GM18505 (cell line): ENCODE measurements at regions not wholly inside any gene's neighbourhood (a gene's known extent, or its start where the extent isn't known, plus 50 kb on each side); places are given as distances from the start of the nearest gene placed in this dataset.
"Not testable (repeated sequence)": the region's sequence is repeated elsewhere in the genome, so short reads cannot be mapped to it uniquely, and the experiment has no call there.

ENCODE experiments used
- ATAC-seq: cut with Tn5 transposase; IDR thresholded peaks from one replicate; pipeline ENCODE4 v1.9.1; 2021; ENCODE audit not compliant: unreplicated experiment
- POLR2A ChIP-seq: IDR thresholded peaks from 4 replicates; pipeline ENCODE4 v1.6.1; 2011; ENCODE audit warnings: borderline replicate concordance; ENCODE audit not compliant: insufficient read depth, insufficient read length; ENCODE audit errors: extremely low read depth

- no peak for TF ChIP-seq POLR2A
- ATAC-seq: no peak
Observed at GRCh38 chr9:16275795-16276624, 594.5 kb downstream of the BNC2 start.

DNA sequence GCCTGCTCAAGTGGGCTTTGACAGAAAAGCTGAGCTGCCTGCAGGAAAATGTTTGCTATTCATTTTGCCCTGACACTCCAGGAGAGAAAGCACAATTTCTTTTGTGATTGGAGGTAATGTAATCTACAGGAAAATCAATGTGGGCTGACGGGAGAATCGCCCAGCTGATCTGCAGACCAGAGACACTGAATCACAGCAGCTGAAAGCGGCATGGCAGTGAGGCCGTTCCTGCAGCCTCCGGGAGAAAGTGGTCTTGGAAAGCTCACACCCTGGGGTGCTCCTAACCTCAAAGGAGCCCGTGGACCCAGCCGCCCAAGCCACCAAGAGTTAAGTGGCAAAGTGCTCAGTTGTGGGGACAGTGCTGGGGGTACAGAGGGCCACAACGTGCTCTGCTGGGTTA lies 593.6 kb downstream of the BNC2 start:
- no peak for ATAC-seq
- TF ChIP-seq POLR2A: no peak

- TF ChIP-seq POLR2A: no peak
- no peak for ATAC-seq
Observed at GRCh38 chr9:16277471-16277960, 593.0 kb downstream of the BNC2 start.

- ATAC-seq: no peak
- no peak for TF ChIP-seq POLR2A
Observed at GRCh38 chr9:16278326-16278999, 592.0 kb downstream of the BNC2 start.

- no peak for ATAC-seq
Observed at GRCh38 chr9:16281707-16282106, 588.8 kb downstream of the BNC2 start.

GRCh38 chr9:16282216-16282615 lies 588.3 kb downstream of the BNC2 start:
- ATAC-seq: no peak
- no peak for TF ChIP-seq POLR2A

More at GRCh38 chr9:16281707-16282106, 588.8 kb downstream of the BNC2 start:
- TF ChIP-seq POLR2A: no peak

DNA sequence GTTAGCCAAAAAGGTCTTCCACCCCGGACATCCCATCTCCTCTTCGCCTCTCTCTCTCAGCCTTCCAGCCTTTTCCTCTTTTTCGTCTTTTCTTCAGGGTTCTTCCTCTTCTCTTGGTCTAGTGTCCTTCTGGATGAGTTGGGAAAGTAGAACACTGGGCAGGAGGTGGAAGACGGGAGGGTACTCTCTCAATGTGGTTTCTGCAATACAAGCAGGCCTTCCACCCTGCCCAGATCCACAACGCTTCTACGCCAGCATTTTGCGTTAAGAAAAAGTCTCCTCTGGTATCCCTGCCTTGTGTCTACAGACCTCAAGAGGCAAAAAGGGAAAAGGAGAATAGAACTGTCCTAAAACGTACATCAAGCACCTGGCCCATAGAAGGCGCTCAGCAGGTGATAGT lies 587.8 kb downstream of the BNC2 start:
- ATAC-seq: no peak
- TF ChIP-seq POLR2A: no peak

DNA sequence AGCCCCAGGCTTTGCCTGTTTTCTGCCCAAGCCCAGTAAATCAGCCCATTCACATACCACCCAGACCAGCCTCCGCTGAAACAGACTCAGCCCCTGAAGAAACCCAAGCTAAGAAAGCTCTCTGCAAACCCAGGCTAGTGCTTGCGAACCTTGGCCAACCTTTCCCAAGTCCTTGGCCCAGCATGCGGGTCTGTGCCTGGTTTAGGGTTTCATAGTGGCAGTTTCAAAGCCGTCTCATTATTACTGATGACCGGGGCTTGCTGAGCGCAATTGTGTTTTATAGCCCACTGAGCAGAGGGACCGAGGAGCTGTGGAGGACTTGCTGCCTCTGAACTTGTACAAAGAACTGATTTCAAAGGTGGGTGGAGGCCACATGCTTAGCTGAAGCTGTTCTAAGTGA lies 584.3 kb downstream of the BNC2 start:
- ATAC-seq: no peak
- no peak for TF ChIP-seq POLR2A

DNA sequence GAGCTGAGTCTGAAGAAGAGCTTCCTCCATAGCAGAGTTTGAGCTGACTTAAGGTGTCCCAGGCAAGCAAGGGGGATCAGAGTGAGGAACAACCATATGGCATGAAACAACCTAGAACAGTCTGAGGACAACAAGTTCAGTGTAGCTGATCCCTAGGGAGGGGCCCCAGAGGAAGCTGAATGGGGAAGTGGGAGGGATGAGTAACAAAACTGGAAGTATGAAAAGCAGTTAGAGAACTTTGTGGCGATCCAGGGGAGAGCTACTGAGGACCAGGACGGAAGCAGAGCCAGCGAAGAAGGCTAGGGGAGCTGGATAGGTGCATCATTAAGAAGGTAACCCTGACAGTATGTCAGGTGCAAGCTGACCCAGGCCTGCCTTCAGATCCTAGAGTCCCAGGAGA lies 580.8 kb downstream of the BNC2 start:
- no peak for TF ChIP-seq POLR2A
- peak; percentile 40 for ATAC-seq

DNA sequence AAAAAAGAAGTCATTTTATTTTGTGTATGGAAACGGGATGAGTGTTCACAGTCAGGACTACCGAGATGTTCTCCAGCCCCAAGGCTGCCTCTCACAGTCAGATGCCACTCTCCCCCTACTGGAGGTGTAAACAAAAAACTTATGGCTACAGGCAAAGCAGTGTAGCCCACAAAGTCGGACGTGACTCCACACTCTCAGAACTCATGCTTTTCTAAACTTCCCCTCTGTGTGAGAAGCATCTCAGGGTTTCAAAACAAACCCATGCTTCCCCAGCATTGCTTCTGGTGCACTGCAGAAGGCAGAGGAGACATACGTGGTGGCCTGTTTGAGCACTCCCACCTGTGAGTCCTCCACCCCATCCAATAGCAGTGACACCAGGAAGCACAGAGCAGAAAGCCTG lies 580.3 kb downstream of the BNC2 start:
- TF ChIP-seq POLR2A: no peak
- ATAC-seq: no peak

GRCh38 chr9:16291921-16292320 lies 578.5 kb downstream of the BNC2 start:
- no peak for ATAC-seq
- TF ChIP-seq POLR2A: no peak

GRCh38 chr9:16293610-16294009 lies 576.9 kb downstream of the BNC2 start:
- no peak for ATAC-seq
- no peak for TF ChIP-seq POLR2A

- no peak for ATAC-seq
- TF ChIP-seq POLR2A: no peak
Observed at GRCh38 chr9:16294133-16294770, 576.2 kb downstream of the BNC2 start.

- not testable (repeated sequence) for ATAC-seq
Observed at GRCh38 chr9:16294940-16295339, 575.5 kb downstream of the BNC2 start.

DNA sequence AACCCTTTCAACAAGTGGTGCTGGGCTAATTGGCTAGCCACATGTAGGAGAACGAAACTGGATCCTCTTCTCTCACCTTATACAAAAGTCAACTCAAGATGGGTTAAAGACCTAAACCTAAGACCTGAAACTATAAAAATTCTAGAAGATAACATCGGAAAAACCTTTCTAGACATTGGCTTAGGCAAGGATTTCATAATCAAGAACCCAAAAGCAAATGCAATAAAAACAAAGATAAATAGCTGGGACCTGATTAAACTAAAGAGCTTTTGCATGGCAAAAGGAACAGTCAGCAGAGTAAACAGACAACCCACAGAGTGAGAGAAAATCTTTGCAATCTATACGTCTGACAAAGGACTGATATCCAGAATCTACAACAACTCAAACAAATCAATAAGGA lies 571.1 kb downstream of the BNC2 start:
- not testable (repeated sequence) for ATAC-seq
